Ammon's horn (tissue), 1 donor: ENCODE measurements at regions not wholly inside any gene's neighbourhood (a gene's known extent, or its start where the extent isn't known, plus 50 kb on each side); places are given as distances from the start of the nearest gene placed in this dataset.
A peak's percentile ranks its signal among the peaks of the same experiment; 100 is the strongest.

ENCODE experiments used
- DNase-seq: peaks from one replicate; pipeline ENCODE4 v3.0.0-alpha.2; 2016; ENCODE audit warnings: low spot score

DNA sequence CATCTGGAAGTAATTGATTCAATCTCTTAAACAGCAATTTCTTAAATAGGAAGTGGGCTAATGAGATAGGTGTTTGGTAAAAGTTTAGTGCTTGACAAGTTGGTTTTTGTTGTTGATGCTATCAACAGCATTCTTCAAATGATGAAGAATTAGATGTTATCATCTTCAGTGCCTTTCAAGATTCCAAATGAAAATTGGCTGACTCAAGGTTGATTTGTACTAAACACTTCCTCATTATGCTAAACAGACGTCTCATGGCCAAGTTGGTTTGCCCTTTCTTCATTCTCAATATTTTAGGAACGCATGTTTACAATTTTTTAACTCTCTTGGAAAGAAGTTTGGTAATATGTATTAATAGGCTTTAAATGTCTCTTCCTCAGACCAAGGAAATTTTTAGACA is 86.0 kb downstream of the MID1IP1 start:
- no peak for DNase-seq

DNA sequence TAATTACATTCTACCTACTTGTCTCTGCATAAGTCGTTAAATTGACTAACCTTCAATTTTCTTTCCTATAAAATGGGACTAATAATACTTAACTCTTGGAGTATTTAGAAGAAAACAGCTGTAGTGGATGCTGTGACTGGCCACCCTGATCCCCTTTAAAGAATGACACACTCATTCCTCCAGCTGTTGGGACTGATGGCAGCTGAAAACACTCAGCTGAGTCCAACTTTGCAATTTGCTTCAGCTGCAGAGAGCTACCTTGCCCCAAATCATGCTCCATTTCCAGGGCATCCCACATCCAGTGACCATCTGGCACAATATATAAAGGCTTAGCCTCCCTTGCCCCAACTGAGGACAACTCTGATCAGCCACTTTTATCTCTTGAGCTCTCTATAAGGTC is 89.1 kb downstream of the MID1IP1 start:
- DNase-seq, result no peak

DNA sequence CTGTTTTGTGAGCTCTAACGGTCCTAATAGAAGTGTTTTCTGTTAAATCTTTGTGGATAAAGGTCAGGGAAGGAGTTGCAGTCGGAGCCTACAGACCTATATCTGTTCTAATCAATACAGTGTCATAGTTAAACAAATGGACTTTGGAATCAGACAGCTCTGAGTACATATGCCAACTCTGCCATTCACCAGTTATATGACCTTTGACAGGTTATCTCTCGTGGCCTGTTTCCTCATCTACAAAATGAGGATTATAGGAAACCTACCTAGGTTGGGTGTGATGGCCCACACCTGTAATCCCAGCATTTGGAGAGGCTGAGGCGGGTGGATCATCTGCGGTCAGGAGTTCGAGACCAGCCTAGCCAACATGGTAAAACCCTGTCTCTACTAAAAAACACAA is 89.7 kb downstream of the MID1IP1 start:
- DNase-seq, result no peak

DNA sequence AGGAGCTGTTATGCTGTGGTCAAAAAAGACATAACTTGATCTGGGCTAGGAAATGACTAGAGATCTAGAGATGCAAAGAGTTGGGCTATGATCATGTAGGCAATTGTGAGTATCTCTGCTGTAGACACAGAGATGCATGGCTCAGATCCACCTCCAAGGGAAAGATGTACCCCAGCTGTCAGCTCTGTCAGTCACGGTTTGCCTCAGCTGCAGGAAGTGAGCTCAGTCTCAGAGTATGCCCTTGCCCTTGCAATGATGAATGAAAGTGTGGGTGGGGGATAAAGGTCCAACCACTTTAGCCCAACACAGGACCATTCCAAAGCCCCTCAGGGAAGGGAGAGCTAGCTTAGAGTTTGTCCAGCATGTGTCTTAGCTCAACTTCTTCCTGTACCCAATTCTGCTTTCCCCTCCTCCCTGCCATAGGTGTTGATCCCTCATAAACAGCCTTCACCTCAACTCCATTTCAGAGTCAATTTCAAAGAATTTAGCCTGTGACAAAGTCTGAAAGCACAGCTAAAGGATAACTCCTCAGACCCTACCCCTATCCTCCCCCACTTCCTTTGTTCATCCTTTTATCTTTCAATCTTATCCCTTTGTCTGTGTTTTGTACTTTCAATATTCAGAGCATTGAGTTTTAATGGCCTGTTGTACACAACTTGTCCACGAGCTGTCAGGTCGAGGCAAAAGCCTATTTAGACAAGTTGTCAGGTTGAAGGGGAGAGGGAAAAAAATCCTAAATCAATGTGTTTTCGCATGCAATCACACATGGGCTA is 90.6 kb downstream of the MID1IP1 start:
- no peak for DNase-seq

DNA sequence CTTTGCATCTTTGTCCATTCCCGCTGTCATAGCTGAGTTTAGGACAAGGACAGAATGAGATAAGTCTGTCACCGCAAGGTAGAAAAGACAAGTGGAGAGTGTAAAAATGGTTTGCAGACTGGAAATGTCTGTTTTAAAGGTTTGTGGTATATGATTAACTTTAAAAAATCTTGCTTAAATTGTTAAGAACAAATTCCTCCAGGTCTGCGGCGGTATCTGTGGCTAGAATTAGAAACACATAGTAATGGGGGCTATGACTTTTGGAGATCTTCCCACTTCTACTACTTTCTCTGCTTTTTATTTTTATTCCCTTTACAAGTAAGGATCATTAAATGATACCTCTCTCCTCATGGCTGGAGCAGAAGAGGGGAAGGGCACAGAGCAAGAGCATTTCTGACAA is 92.2 kb downstream of the MID1IP1 start:
- no peak for DNase-seq

DNA sequence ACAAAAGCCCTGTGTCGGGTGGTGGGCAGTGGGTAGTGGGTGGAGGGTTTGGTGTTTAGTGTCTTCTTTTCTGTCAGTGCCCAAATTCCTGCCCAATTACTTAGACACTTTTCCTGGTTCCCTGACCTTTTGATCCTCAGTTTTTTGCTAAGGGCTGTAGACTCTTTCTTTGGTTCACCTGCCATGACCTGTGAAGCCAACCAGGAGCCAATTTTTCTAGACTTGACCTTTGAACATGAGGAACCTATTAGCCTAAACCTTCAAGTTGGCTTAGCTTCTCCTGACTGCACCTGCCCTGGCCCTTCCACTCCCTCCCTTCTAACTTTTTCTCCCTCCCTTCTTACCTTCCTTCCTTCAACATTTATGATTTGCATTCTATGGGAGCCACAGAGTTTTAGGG is 94.5 kb downstream of the MID1IP1 start:
- no peak for DNase-seq

- no peak for DNase-seq
Observed at GRCh38 chrX:38896724-38897298, 95.6 kb downstream of the MID1IP1 start.

- DNase-seq, result no peak
Observed at GRCh38 chrX:38898261-38898660, 97.0 kb downstream of the MID1IP1 start.

GRCh38 chrX:38899650-38900049 is 98.4 kb downstream of the MID1IP1 start:
- DNase-seq, result no peak

GRCh38 chrX:38900719-38901118 is 99.5 kb downstream of the MID1IP1 start:
- no peak for DNase-seq

DNA sequence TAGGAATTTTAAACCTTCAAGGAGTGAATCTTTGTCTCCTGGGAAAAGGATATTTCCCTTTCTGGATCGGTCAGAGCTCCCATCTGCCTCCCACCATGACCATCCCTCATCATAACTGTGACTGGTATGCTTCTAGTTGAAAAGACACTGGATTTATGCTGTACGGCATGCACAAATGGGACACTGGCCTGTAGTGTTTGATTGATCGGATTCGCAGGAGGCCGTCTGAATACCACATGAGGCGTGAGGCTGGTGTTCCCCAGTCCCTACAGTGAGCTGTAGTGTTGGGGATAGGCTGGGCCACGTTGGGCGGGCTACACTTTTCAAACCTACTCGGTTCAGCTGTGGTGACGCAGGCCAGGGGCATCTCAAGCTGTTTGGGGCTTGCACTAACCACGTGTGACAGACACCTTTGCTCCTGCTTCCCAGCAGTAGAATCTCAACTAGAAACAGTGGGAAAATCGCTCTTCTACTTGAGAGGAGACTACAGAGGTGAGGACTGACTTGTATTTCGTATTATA is 101.8 kb downstream of the MID1IP1 start:
- no peak for DNase-seq

- no peak for DNase-seq
Observed at GRCh38 chrX:38916801-38917200, 115.5 kb downstream of the MID1IP1 start.

- DNase-seq, result no peak
Observed at GRCh38 chrX:38917954-38918353, 116.7 kb downstream of the MID1IP1 start.

DNA sequence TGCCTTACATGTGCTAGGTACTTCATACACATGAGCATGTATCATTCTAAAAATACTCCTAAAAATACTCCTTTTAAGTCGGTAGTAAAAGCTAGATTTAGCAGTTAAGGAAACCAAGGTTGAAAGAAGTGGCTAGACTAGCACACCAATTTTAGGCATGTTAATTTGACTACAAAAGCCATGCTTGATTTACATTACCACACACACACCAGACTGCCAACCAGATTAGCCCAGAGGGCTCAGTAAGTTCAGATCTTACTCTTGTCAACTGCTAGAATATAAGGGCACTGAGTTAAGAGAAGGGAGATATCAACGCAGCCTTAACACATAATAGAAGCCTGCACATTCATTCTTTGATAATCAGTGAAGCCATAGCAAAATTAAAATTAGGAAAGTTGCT is 117.9 kb downstream of the MID1IP1 start:
- no peak for DNase-seq

DNA sequence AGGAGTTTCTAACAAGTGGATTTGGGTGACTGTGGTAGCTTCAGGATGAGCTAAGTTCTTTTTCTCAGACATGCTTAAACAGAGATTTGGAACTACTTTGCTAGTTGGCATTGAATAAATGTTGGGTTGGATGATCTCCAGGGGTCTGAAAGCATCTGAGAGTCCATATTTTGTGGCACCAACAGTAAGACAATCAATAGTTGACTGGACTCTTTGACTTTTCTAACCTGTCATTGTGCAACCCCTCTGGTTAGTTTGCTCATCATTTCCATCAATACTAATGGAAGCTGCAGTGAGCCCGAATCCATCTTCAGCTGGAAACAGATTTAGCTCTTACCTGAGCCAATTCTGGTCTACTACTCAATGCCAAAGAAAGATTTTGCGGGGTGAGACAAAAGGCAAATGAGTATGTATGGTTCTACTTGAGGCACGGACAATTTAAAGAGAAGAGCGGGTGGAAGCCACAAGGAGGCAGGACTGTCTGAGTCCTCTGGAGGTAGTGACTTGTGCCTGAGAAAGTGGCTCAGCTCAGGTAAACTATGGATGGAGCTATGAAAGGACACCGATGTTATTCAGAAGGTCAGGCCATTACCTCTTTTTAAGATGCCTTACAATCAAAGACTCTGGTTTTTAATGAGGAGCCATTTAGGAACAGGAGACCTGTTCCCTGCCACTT is 118.7 kb downstream of the MID1IP1 start:
- DNase-seq, result no peak

DNA sequence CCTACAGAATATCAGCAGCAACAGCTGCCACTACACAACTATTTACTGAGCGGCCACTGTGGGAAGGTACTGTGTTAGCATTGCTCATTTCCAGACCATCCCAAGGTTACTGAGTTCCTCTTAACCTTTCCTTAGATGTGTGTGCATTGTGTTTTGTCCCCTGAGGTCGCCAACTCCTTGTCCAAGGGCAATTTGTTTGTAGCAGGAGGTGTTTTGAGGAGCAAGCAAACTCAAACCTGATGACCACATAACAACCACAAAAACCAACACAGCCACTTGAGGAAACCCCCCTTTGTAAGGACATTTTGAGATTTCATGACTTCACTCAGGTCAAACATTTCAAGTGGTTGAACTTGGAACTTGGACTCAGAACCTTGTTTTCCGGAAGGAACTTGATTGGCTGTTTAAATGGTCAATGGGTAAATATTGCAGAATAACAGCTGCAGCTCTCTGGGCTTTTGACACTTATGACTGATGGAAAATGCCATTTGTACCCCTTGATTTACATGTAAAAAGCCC is 122.3 kb downstream of the MID1IP1 start:
- no peak for DNase-seq

GRCh38 chrX:38927592-38927991 is 126.3 kb downstream of the MID1IP1 start:
- no peak for DNase-seq

DNA sequence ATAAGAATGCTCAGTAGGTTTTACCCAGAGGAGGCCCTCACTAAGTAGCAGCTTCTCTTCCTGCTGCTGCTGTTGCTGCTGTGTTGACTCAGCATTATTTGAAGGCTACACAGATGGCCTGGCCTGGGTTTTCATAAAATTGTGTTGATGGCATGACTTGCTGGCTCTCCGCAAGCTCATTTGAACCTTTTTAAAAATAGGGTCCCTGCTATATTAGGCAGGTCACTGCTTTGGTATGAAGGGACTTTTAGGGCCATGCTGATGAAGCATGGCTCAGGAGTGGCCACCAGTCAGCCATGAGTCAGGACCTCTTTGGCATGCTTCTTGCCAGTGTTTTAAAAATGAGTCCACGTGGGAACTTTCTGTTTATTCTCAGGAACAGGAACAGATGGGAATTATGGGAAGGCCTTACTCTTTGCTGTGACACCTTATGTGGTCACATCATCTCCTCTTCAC is 128.7 kb downstream of the MID1IP1 start:
- DNase-seq, result peak; percentile 2

- no peak for DNase-seq
Observed at GRCh38 chrX:38930474-38930873, 129.2 kb downstream of the MID1IP1 start.

DNA sequence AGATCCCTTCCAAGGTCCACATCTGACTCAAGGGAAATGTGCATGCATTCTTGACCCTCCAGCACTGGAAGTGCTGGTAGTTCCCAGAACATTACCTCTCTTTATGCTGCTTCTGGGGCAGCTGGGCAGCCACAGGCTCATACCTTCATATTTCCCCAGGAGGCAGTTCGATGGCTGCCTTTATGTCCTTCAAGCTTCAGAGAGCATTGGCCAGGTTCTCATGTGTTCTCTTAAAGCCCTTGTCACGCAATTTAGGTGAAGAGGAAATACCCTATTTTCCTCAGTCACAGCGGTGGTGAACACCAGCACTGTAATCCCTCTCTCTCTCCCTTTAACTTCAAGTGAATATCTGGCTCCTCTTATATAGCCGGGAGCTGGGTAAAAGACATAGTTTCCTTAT is 134.3 kb downstream of the MID1IP1 start:
- no peak for DNase-seq

DNA sequence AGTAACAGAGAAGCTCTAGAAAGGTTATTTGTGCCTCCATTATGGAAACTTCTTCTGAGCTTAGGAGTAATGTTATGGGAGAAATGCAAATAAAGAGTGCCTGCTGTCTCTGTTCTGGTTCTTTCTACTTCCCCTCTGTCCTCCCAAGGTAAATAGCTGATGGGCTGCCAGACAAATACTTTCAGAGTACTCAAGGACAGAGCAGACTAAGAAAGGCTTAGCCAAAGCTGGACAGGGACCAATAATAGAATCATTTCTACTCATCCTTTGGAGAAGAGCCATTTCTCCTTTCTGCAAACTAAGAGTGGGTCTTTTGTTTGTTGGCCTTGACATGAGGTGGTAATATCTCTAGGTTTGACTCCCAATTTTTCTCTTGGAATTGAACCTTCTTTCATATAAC is 136.1 kb downstream of the MID1IP1 start:
- DNase-seq, result no peak

GRCh38 chrX:38937926-38938325 is 136.7 kb downstream of the MID1IP1 start:
- DNase-seq, result no peak

- no peak for DNase-seq
Observed at GRCh38 chrX:38939067-38939466, 137.8 kb downstream of the MID1IP1 start.
